ENCODE measurements at regions not wholly inside any gene's neighbourhood (a gene's known extent, or its start where the extent isn't known, plus 50 kb on each side); places are given as distances from the start of the nearest gene placed in this dataset.

- CTCF ChIA-PET: no interaction called here
- H2AK9ac ChIP-seq (replicated peaks; ENCODE audit: low read depth, low read length, poor library complexity): no peak overlapping the region
- H3K23ac ChIP-seq (ENCODE audit: low read depth, low read length): no peak overlapping the region
- no peak overlapping the region for H4K91ac ChIP-seq (ENCODE audit: insufficient read depth, low read depth, low read length)
- POLR2A ChIA-PET (ENCODE audit: unreplicated experiment): no interaction called here
- H4K8ac ChIP-seq (ENCODE audit: low read depth in 2 of 2, low read length in 2 of 2): no peak overlapping the region
- no peak overlapping the region for H2BK20ac ChIP-seq (ENCODE audit: low read depth, low read length)
- no peak overlapping the region for H2AFZ ChIP-seq (replicated peaks; ENCODE audit: low read length, poor library complexity)
- H2BK120ac ChIP-seq (ENCODE audit: low read depth, low read length): no peak overlapping the region
- no peak overlapping the region for H4K5ac ChIP-seq (ENCODE audit: low read depth, low read length)
- no peak overlapping the region for H2BK15ac ChIP-seq (ENCODE audit: low read depth, low read length)
- no peak overlapping the region for H2AK5ac ChIP-seq (ENCODE audit: low read depth, low read length)
- no peaks in the 10 kb centered on the region for H3K4me1 ChIP-seq (ENCODE audit: control insufficient read depth, insufficient read depth, low read length)
- no peak overlapping the region for H3K9ac ChIP-seq (ENCODE audit: low read depth, low read length)
- no peak for TF ChIP-seq RCOR1 (IDR thresholded peaks at IDR 0.05; ENCODE audit: insufficient replicate concordance, low read length)
- TF ChIP-seq, protein P1, sequence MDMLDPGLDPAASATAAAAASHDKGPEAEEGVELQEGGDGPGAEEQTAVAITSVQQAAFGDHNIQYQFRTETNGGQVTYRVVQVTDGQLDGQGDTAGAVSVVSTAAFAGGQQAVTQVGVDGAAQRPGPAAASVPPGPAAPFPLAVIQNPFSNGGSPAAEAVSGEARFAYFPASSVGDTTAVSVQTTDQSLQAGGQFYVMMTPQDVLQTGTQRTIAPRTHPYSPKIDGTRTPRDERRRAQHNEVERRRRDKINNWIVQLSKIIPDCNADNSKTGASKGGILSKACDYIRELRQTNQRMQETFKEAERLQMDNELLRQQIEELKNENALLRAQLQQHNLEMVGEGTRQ (IDR thresholded peaks at IDR 0.05; ENCODE audit: low read depth, low read length): no peak
- no peak for TF ChIP-seq MAFK (IDR thresholded peaks at IDR 0.05; ENCODE audit: low read depth, low read length)
- no peak for TF ChIP-seq ELK1 (IDR thresholded peaks at IDR 0.05; ENCODE audit: borderline replicate concordance, low read depth, low read length)
- TF ChIP-seq CTCF (conservative IDR thresholded peaks at IDR 0.05; ENCODE audit: low read depth, low read length): no peak
- no peak for TF ChIP-seq MXI1 (IDR thresholded peaks at IDR 0.05; ENCODE audit: borderline replicate concordance, low read depth, low read length)
- TF ChIP-seq FOS (IDR thresholded peaks at IDR 0.05; ENCODE audit: low read depth, low read length): no peak
- TF ChIP-seq CHD1 (IDR thresholded peaks at IDR 0.05; ENCODE audit: low read depth, low read length): no peak
- no peak for TF ChIP-seq MAZ (IDR thresholded peaks at IDR 0.05; ENCODE audit: borderline replicate concordance, low read depth, low read length)
- TF ChIP-seq SMC3 (IDR thresholded peaks at IDR 0.05; ENCODE audit: low read depth, low read length): no peak
- TF ChIP-seq POLR2A (IDR thresholded peaks at IDR 0.05; ENCODE audit: low read depth, low read length): no peak
- TF ChIP-seq CEBPB (IDR thresholded peaks at IDR 0.05; ENCODE audit: low read depth, low read length): no peak
- TF ChIP-seq NFE2L2 (IDR thresholded peaks at IDR 0.05; ENCODE audit: low read depth, low read length): no peak
- TF ChIP-seq RFX5 (IDR thresholded peaks at IDR 0.05; ENCODE audit: low read depth, low read length): no peak
- WGBS, 2 experiments (ENCODE audit: extremely low coverage in 2 of 2, insufficient read length in 1 of 2): no CpG with 5 or more reads among the region's 2 CpGs
- no peaks in the 10 kb centered on the region for H3K36me3 ChIP-seq (ENCODE audit: control insufficient read depth, insufficient read depth, low read length)
- dilution Hi-C loops (cut with HindIII; ENCODE audit: low sequenced_read_pairs, unreplicated experiment): no loop called here
- no peaks in the 10 kb centered on the region for H3K27me3 ChIP-seq (ENCODE audit: control insufficient read depth, insufficient read depth, low read length)
- no peak overlapping the region for H3K18ac ChIP-seq (ENCODE audit: low read depth, low read length)
- H3K56ac ChIP-seq (ENCODE audit: extremely low read depth, insufficient read depth, low read length): no peak overlapping the region
- H3K14ac ChIP-seq (replicated peaks; ENCODE audit: low read depth, low read length): no peak overlapping the region
- no peak overlapping the region for H3K4me3 ChIP-seq (ENCODE audit: insufficient read depth, low read depth, low read length)
- BruUV-seq (replicated peaks): no TSS peak
- H3K9me1 ChIP-seq (ENCODE audit: insufficient read depth, low read length): no peaks in the 10 kb centered on the region
- no peaks in the 10 kb centered on the region for H4K20me1 ChIP-seq (ENCODE audit: insufficient read depth, low read length)
- no peak overlapping the region for H3K27ac ChIP-seq (ENCODE audit: insufficient read depth, low read length)
- no peak overlapping the region for H2BK5ac ChIP-seq (ENCODE audit: low read depth, low read length, poor library complexity, severe bottlenecking)
- intact Hi-C loops (cut with micrococcal nuclease): no loop called here
- DNase-seq: no peak
- H3K4ac ChIP-seq (ENCODE audit: low read depth, low read length): no peak overlapping the region
- no peaks in the 10 kb centered on the region for H3K79me1 ChIP-seq (ENCODE audit: low read depth in 1 of 2, low read length in 2 of 2)
- no peak for ATAC-seq (ENCODE audit: low read depth)
- in situ Hi-C loops (cut with MboI; ENCODE audit: low sequenced_read_pairs): no loop called here
- H3K9me3 ChIP-seq (ENCODE audit: control insufficient read depth, insufficient read depth, low read length): no peaks in the 10 kb centered on the region
- no peak overlapping the region for H3K4me2 ChIP-seq (ENCODE audit: low read depth, low read length)
Observed at GRCh38 chr4:115331241-115331640, 217.8 kb upstream of the NDST4 start.

All from IMR-90 (cell line).